ENCODE measurements at regions not wholly inside any gene's neighbourhood (a gene's known extent, or its start where the extent isn't known, plus 50 kb on each side); places are given as distances from the start of the nearest gene placed in this dataset.

- intact Hi-C loops (cut with DNase I) = no loop called here
- WGBS, 4 donors = 80 to 86% (median 83%) methylated on average over 7 of the region's 7 CpGs
- Histone ChIP-seq H3K27ac (no peak overlapping the region), H3K4me1 (replicated peaks in 1 of 2) (no peaks in the 10 kb centered on the region), H3K36me3 (replicated peaks in 1 of 2) (no peaks in the 10 kb centered on the region), H3K4me3 (no peak overlapping the region), H3K27me3 (peaks cover 7% of the 10 kb centered on the region), H3K9me3 (replicated peaks in 1 of 3) (no peaks in the 10 kb centered on the region)
- DNase-seq = no peak
- no peak for TF ChIP-seq CTCF (IDR thresholded peaks at IDR 0.05)
- TF ChIP-seq POLR2A (IDR thresholded peaks at IDR 0.05) = no peak
Observed at GRCh38 chr5:175595905-175596304, 62.0 kb upstream of the HRH2 start.

- H3K27me3 ChIP-seq = peaks cover 7% of the 10 kb centered on the region
- no peak for DNase-seq
- H3K9me3 ChIP-seq (replicated peaks in 1 of 3) = no peaks in the 10 kb centered on the region
- TF ChIP-seq POLR2A (IDR thresholded peaks at IDR 0.05) (no peak), CTCF (IDR thresholded peaks at IDR 0.05) (no peak)
- 39 to 47% (median 41%) methylated on average over 5 to 9 of the region's 9 CpGs for WGBS, 4 donors
- intact Hi-C loops (cut with DNase I) = no loop called here
- no peaks in the 10 kb centered on the region for H3K36me3 ChIP-seq (replicated peaks in 1 of 2)
- no peak overlapping the region for H3K4me3 ChIP-seq
- H3K27ac ChIP-seq = no peak overlapping the region
- no peaks in the 10 kb centered on the region for H3K4me1 ChIP-seq (replicated peaks in 1 of 2)
Observed at GRCh38 chr5:175596761-175597189, 61.1 kb upstream of the HRH2 start.

- H3K27me3 ChIP-seq = peaks cover 7% of the 10 kb centered on the region
- H3K4me3 ChIP-seq = no peak overlapping the region
- no peak for DNase-seq
- H3K36me3 ChIP-seq (replicated peaks in 1 of 2) = no peaks in the 10 kb centered on the region
- TF ChIP-seq POLR2A (IDR thresholded peaks at IDR 0.05) (no peak), CTCF (IDR thresholded peaks at IDR 0.05) (no peak)
- WGBS, 4 donors = 41 to 68% (median 63%) methylated on average over 5 to 7 of the region's 7 CpGs
- intact Hi-C loops (cut with DNase I) = no loop called here
- H3K4me1 ChIP-seq (replicated peaks in 1 of 2) = no peaks in the 10 kb centered on the region
- H3K27ac ChIP-seq = no peak overlapping the region
- H3K9me3 ChIP-seq (replicated peaks in 1 of 3) = no peaks in the 10 kb centered on the region
Observed at GRCh38 chr5:175597718-175598117, 60.2 kb upstream of the HRH2 start.

GRCh38 chr5:175598774-175599173 lies 59.1 kb upstream of the HRH2 start:
- intact Hi-C loops (cut with DNase I) = no loop called here
- Histone ChIP-seq H3K9me3 (replicated peaks in 1 of 3) (no peaks in the 10 kb centered on the region), H3K27ac (no peak overlapping the region), H3K4me3 (no peak overlapping the region), H3K36me3 (replicated peaks in 1 of 2) (no peaks in the 10 kb centered on the region), H3K27me3 (peaks cover 12% of the 10 kb centered on the region), H3K4me1 (replicated peaks in 1 of 2) (no peaks in the 10 kb centered on the region)
- WGBS, 4 donors = 73 to 83% (median 79%) methylated on average over 7 of the region's 7 CpGs
- no peak for DNase-seq
- TF ChIP-seq POLR2A (IDR thresholded peaks at IDR 0.05) (no peak), CTCF (IDR thresholded peaks at IDR 0.05) (no peak)

Data from adrenal gland (tissue), 9 donors.